Fibroblast of lung (primary cell): ENCODE measurements at regions not wholly inside any gene's neighbourhood (a gene's known extent, or its start where the extent isn't known, plus 50 kb on each side); places are given as distances from the start of the nearest gene placed in this dataset.

ENCODE experiments used
- DNase-seq, 2 donors: peaks; one replicate each; pipeline versions ENCODE4 v3.0.0 to v3.0.0-alpha.2; 2010; ENCODE audit warnings: low read depth in 2 of 2
- H2AFZ ChIP-seq: 2 replicates; pipeline ENCODE4 v1.5.1; 2012; ENCODE audit warnings: low read length, control low read depth, inconsistent platforms
- H3K27ac ChIP-seq: 2 replicates; pipeline ENCODE4 v1.5.1; 2011; ENCODE audit warnings: low read length, control low read depth; ENCODE audit not compliant: insufficient read depth
- H3K27me3 ChIP-seq: 2 replicates; pipeline ENCODE4 v1.5.1; 2011; ENCODE audit warnings: mild to moderate bottlenecking, low read length; ENCODE audit not compliant: control insufficient read depth, insufficient read depth
- H3K36me3 ChIP-seq: 2 replicates; pipeline ENCODE4 v1.5.1; 2011; ENCODE audit warnings: low read length; ENCODE audit not compliant: control insufficient read depth, insufficient read depth
- H3K4me1 ChIP-seq: 2 replicates; pipeline ENCODE4 v1.5.1; 2011; ENCODE audit warnings: low read length; ENCODE audit not compliant: control insufficient read depth, insufficient read depth; ENCODE audit errors: extremely low read depth
- H3K4me2 ChIP-seq: 2 replicates; pipeline ENCODE4 v1.5.1; 2011; ENCODE audit warnings: low read length, control low read depth; ENCODE audit not compliant: insufficient read depth; ENCODE audit errors: extremely low read depth
- H3K4me3 ChIP-seq, 4 experiments: fragments of 200-600 bp in 1 of 4; sonication (generic) in 1 of 4; replicated peaks in 1 of 4; 2 replicates each; pipeline ENCODE4 v1.5.1; 2011 to 2016; ENCODE audit warnings: low read length in 4 of 4, low read depth in 3 of 4, mild to moderate bottlenecking in 3 of 4, control low read depth in 2 of 4, inconsistent platforms in 1 of 4, mixed read lengths in 1 of 4; ENCODE audit not compliant: insufficient read depth in 1 of 4; ENCODE audit errors: control extremely low read depth in 1 of 4
- H3K79me2 ChIP-seq: 2 replicates; pipeline ENCODE4 v1.5.1; 2012; ENCODE audit warnings: mild to moderate bottlenecking, low read length, inconsistent platforms; ENCODE audit not compliant: control insufficient read depth, insufficient read depth
- H3K9ac ChIP-seq: 2 replicates; pipeline ENCODE4 v1.5.1; 2011; ENCODE audit warnings: mild to moderate bottlenecking, low read length, control low read depth; ENCODE audit not compliant: insufficient read depth
- H3K9me3 ChIP-seq: 2 replicates; pipeline ENCODE4 v1.5.1; 2012; ENCODE audit warnings: low read depth, low read length; ENCODE audit not compliant: control insufficient read depth, insufficient read depth
- H4K20me1 ChIP-seq: 2 replicates; pipeline ENCODE4 v1.5.1; 2011; ENCODE audit warnings: low read length; ENCODE audit not compliant: control insufficient read depth, insufficient read depth; ENCODE audit errors: extremely low read depth
- CTCF ChIP-seq, 2 donors: IDR thresholded peaks in 1 of 2; conservative IDR thresholded peaks in 1 of 2; 1 replicate in 1 of 2; 2 replicates in 1 of 2; pipeline ENCODE4 v1.5.1; 2011 to 2012; ENCODE audit warnings: low read length in 2 of 2, control low read depth in 1 of 2, inconsistent platforms in 1 of 2, low read depth in 1 of 2, mild to moderate bottlenecking in 1 of 2
- EZH2 ChIP-seq: IDR thresholded peaks from 2 replicates; pipeline ENCODE4 v1.5.1; 2012; ENCODE audit warnings: low read length, control low read depth, mild to moderate bottlenecking; ENCODE audit errors: missing control alignments

GRCh38 chr5:125868036-125868435, 555.2 kb upstream of the GRAMD2B start:
- TF ChIP-seq EZH2 (no peak), CTCF (conservative IDR thresholded peaks at IDR 0.05 in 1 of 2, IDR thresholded peaks at IDR 0.05 in 1 of 2; ENCODE audit: low read depth in 1 of 2, low read length in 2 of 2) (no peak)
- DNase-seq = peak in 1 of 2 donors; percentile 26
- H3K4me1 ChIP-seq = no peaks in the 10 kb centered on the region
- H3K79me2 ChIP-seq = no peaks in the 10 kb centered on the region
- H3K27me3 ChIP-seq = no peaks in the 10 kb centered on the region
- no peaks in the 10 kb centered on the region for H4K20me1 ChIP-seq
- H3K9ac ChIP-seq = no peak overlapping the region
- H3K4me2 ChIP-seq = no peak overlapping the region
- H2AFZ ChIP-seq = no peak overlapping the region
- no peaks in the 10 kb centered on the region for H3K36me3 ChIP-seq
- no peak overlapping the region for H3K27ac ChIP-seq
- no peak overlapping the region for H3K4me3 ChIP-seq
- no peaks in the 10 kb centered on the region for H3K9me3 ChIP-seq

GRCh38 chr5:125870256-125870655, 553.0 kb upstream of the GRAMD2B start:
- Histone ChIP-seq H3K79me2 (no peaks in the 10 kb centered on the region), H3K4me3 (no peak overlapping the region), H3K36me3 (no peaks in the 10 kb centered on the region), H4K20me1 (no peaks in the 10 kb centered on the region), H3K9ac (no peak overlapping the region), H3K27ac (no peak overlapping the region), H2AFZ (no peak overlapping the region), H3K4me1 (no peaks in the 10 kb centered on the region), H3K27me3 (no peaks in the 10 kb centered on the region), H3K4me2 (no peak overlapping the region), H3K9me3 (no peaks in the 10 kb centered on the region)
- TF ChIP-seq CTCF (conservative IDR thresholded peaks at IDR 0.05 in 1 of 2, IDR thresholded peaks at IDR 0.05 in 1 of 2; ENCODE audit: low read depth in 1 of 2, low read length in 2 of 2) (no peak), EZH2 (no peak)
- peak; percentile 57 to 58 for DNase-seq

- no peak for TF ChIP-seq CTCF (conservative IDR thresholded peaks at IDR 0.05 in 1 of 2, IDR thresholded peaks at IDR 0.05 in 1 of 2; ENCODE audit: low read depth in 1 of 2, low read length in 2 of 2)
- no peak for TF ChIP-seq EZH2
- no peak overlapping the region for H3K27ac ChIP-seq
- H4K20me1 ChIP-seq = no peaks in the 10 kb centered on the region
- no peaks in the 10 kb centered on the region for H3K36me3 ChIP-seq
- no peak overlapping the region for H3K9ac ChIP-seq
- no peaks in the 10 kb centered on the region for H3K9me3 ChIP-seq
- H2AFZ ChIP-seq = no peak overlapping the region
- no peak for DNase-seq
- no peaks in the 10 kb centered on the region for H3K79me2 ChIP-seq
- H3K4me3 ChIP-seq = no peak overlapping the region
- no peak overlapping the region for H3K4me2 ChIP-seq
- H3K27me3 ChIP-seq = no peaks in the 10 kb centered on the region
- no peaks in the 10 kb centered on the region for H3K4me1 ChIP-seq
Measured at GRCh38 chr5:125874057-125874456, 549.2 kb upstream of the GRAMD2B start.
